GM12878 (cell line): ENCODE measurements at regions not wholly inside any gene's neighbourhood (a gene's known extent, or its start where the extent isn't known, plus 50 kb on each side); places are given as distances from the start of the nearest gene placed in this dataset.

ENCODE experiments used
- ATAC-seq: fragments of 200-7000 bp; cut with Tn5 transposase; 3 replicates; pipeline ENCODE4 v1.9.1; 2020; ENCODE audit warnings: mild to moderate bottlenecking, moderate library complexity
- BruUV-seq: library from RNA; stranded (reverse); fragments of 400-500 nt; replicated peaks from 2 replicates; lab custom pipeline; 2021; lab: Mats Ljungman, UMichigan
- CTCF ChIA-PET: fragments of 300-600 bp; sonication (Branson Sonifier 250); formaldehyde crosslinking; extraction: SDS; loops from one replicate; lab custom pipeline; 2021; ENCODE audit warnings: inconsistent platforms; lab: Yijun Ruan, JAX
- POLR2A ChIA-PET: fragments of 350-600 bp; formaldehyde crosslinking; extraction: SDS; loops from one replicate; lab custom pipeline; 2021; ENCODE audit warnings: inconsistent platforms; lab: Charles Lee
- RAD21 ChIA-PET: fragments of 300-600 bp; sonication (Branson Sonifier 250); formaldehyde crosslinking; loops from one replicate; lab custom pipeline; 2023; ENCODE audit warnings: antibody characterized with exemption; ENCODE audit not compliant: unreplicated experiment; lab: Charles Lee
- SMC1A ChIA-PET: fragments of 300-600 bp; sonication (Branson Sonifier 250); formaldehyde crosslinking; loops from one replicate; lab custom pipeline; 2023; ENCODE audit not compliant: unreplicated experiment, uncharacterized antibody; lab: Charles Lee
- DNase-seq: peaks from one replicate; pipeline ENCODE4 v3.0.0-alpha.2; 2011; ENCODE audit warnings: low read depth, low spot score
- FAIRE-seq: peaks from 3 replicates; lab custom pipeline; 2011; peaks lifted over from hg19 to GRCh38; lab: Jason Lieb, UNC
- H2AFZ ChIP-seq: 2 replicates; pipeline ENCODE4 v1.6.0; 2011; ENCODE audit warnings: low read depth, low read length, control low read depth; ENCODE audit not compliant: control insufficient read depth
- H3K27ac ChIP-seq: 2 replicates; pipeline ENCODE4 v1.5.1; 2011; ENCODE audit warnings: control low read depth; ENCODE audit not compliant: control insufficient read depth, insufficient read depth
- H3K27me3 ChIP-seq, 2 experiments: replicated peaks in 1 of 2; 2 replicates each; pipeline versions ENCODE4 v1.6.0 to v1.6.1; 2011; ENCODE audit warnings: low read length in 1 of 2; ENCODE audit not compliant: control insufficient read depth in 2 of 2, insufficient read depth in 2 of 2
- H3K36me3 ChIP-seq, 2 experiments: 2 replicates each; pipeline ENCODE4 v1.5.1; 2011; ENCODE audit warnings: low read length in 1 of 2; ENCODE audit not compliant: control insufficient read depth in 2 of 2, insufficient read depth in 2 of 2
- H3K4me1 ChIP-seq: 2 replicates; pipeline ENCODE4 v1.6.1; 2011; ENCODE audit warnings: mild to moderate bottlenecking, low read length, moderate library complexity, mixed read lengths; ENCODE audit not compliant: control insufficient read depth, insufficient read depth
- H3K4me2 ChIP-seq: 2 replicates; pipeline ENCODE4 v1.6.0; 2011; ENCODE audit warnings: control low read depth; ENCODE audit not compliant: control insufficient read depth, insufficient read depth
- H3K4me3 ChIP-seq: fragments of 200-600 bp; sonication (generic); 2 replicates; pipeline ENCODE4 v1.5.1; 2016
- H3K79me2 ChIP-seq: 2 replicates; pipeline ENCODE4 v1.6.0; 2011; ENCODE audit warnings: low read length; ENCODE audit not compliant: control insufficient read depth, insufficient read depth
- H3K9ac ChIP-seq: 2 replicates; pipeline ENCODE4 v1.8.0; 2011; ENCODE audit warnings: low read length, control low read depth, mixed read lengths; ENCODE audit not compliant: control insufficient read depth, insufficient read depth
- H3K9me3 ChIP-seq: replicated peaks from 3 replicates; pipeline ENCODE4 v1.5.1; 2011; ENCODE audit warnings: mild to moderate bottlenecking, low read length; ENCODE audit not compliant: control insufficient read depth, insufficient read depth
- H4K20me1 ChIP-seq: 2 replicates; pipeline ENCODE4 v1.6.0; 2011; ENCODE audit not compliant: control insufficient read depth, insufficient read depth
- BACH1 ChIP-seq: fragments of 450-650 bp; IDR thresholded peaks from 2 replicates; pipeline ENCODE4 v1.6.1; 2017; ENCODE audit warnings: mild to moderate bottlenecking, borderline replicate concordance
- BCL3 ChIP-seq: IDR thresholded peaks from 2 replicates; pipeline ENCODE4 v1.6.1; 2011; ENCODE audit warnings: borderline replicate concordance, low read depth, mild to moderate bottlenecking, moderate library complexity, low read length; ENCODE audit not compliant: insufficient read depth, poor library complexity, severe bottlenecking
- HSF1 ChIP-seq: fragments of 150-350 bp; IDR thresholded peaks from 2 replicates; pipeline ENCODE4 v1.6.1; 2014; ENCODE audit warnings: mild to moderate bottlenecking, low read depth, low read length
- KAT2A ChIP-seq: conservative IDR thresholded peaks from 2 replicates; pipeline ENCODE4 v1.6.1; 2011; ENCODE audit warnings: low read depth, low read length; ENCODE audit not compliant: control insufficient read depth
- SMAD1 ChIP-seq: fragments of 450-650 bp; IDR thresholded peaks from 2 replicates; pipeline ENCODE4 v1.6.1; 2018; ENCODE audit warnings: mild to moderate bottlenecking, low read depth; ENCODE audit not compliant: partially characterized antibody
- SPI1 ChIP-seq: IDR thresholded peaks from 2 replicates; pipeline ENCODE4 v1.6.1; 2011; ENCODE audit warnings: low read depth, mild to moderate bottlenecking, low read length, moderate library complexity, borderline replicate concordance; ENCODE audit not compliant: insufficient read depth
- WRNIP1 ChIP-seq: IDR thresholded peaks from 2 replicates; pipeline ENCODE4 v1.6.1; 2011; ENCODE audit warnings: low read depth, low read length, improper control_type of control experiment, borderline replicate concordance
- ZNF274 ChIP-seq: IDR thresholded peaks from one replicate; pipeline ENCODE4 v1.8.0; 2011; ENCODE audit not compliant: insufficient read length, insufficient read depth
- WGBS: methylation state at CpG from one replicate; pipeline ENCODE4 v1.1.6; 2016; ENCODE audit warnings: low lambda C conversion rate; ENCODE audit not compliant: insufficient replicate concordance, insufficient coverage; ENCODE audit errors: missing lambda C conversion rate; 5-methylcytosine and 5-hydroxymethylcytosine counted together
- in situ Hi-C: fragments of 300-500 bp; cut with MboI; formaldehyde crosslinking; loops from 9 replicates; pipeline ENCODE4 v1.14.3; 2018; ENCODE audit warnings: mixed read lengths
- intact Hi-C: fragments of 100-400 bp; cut with micrococcal nuclease; formaldehyde crosslinking; loops from one replicate; pipeline ENCODE4 v1.14.2; 2022; ENCODE audit not compliant: unreplicated experiment
- TF ChIP-seq, protein P1 (sequence below): fragments of 450-650 bp; IDR thresholded peaks from 2 replicates; pipeline ENCODE4 v1.6.1; 2017; ENCODE audit warnings: borderline replicate concordance

DNA sequence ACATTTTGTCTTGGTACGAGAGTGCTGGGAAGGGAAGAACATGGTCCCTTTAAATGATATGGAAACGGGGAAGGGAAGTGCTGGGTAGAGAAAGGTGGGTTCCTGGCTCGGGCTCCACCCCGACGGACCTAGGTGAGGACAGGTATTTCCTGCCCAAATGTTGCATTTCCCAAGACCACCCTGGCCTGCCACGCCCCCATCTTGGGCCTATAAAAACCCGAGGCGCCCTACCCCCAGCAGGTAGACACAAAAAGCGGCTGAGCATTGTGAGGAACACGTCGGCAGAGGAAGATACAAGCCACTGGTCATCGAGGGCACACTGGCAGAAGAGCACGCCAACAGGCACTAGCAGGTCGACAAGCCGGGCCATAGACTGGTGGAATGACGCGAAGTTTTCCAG, 99.4 kb downstream of the AASDHPPT start:
- Histone ChIP-seq H3K27ac (no peak overlapping the region), H3K4me3 (no peak overlapping the region), H4K20me1 (no peaks in the 10 kb centered on the region), H3K36me3 (no peaks in the 10 kb centered on the region), H3K9ac (no peak overlapping the region), H3K79me2 (no peaks in the 10 kb centered on the region), H3K27me3 (no peaks in the 10 kb centered on the region), H3K4me1 (no peaks in the 10 kb centered on the region), H3K9me3 (no peaks in the 10 kb centered on the region), H3K4me2 (no peak overlapping the region), H2AFZ (no peak overlapping the region)
- ChIA-PET CTCF (no interaction called here), POLR2A (no interaction called here), RAD21 (no interaction called here), SMC1A (no interaction called here)
- BruUV-seq = no TSS peak
- FAIRE-seq (no peak), ATAC-seq (no peak), DNase-seq (no peak)
- TF ChIP-seq, protein P1, sequence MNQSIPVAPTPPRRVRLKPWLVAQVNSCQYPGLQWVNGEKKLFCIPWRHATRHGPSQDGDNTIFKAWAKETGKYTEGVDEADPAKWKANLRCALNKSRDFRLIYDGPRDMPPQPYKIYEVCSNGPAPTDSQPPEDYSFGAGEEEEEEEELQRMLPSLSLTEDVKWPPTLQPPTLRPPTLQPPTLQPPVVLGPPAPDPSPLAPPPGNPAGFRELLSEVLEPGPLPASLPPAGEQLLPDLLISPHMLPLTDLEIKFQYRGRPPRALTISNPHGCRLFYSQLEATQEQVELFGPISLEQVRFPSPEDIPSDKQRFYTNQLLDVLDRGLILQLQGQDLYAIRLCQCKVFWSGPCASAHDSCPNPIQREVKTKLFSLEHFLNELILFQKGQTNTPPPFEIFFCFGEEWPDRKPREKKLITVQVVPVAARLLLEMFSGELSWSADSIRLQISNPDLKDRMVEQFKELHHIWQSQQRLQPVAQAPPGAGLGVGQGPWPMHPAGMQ = no peak
- TF ChIP-seq HSF1 (no peak), BCL3 (no peak), SPI1 (no peak), BACH1 (no peak), KAT2A (no peak), ZNF274 (no peak), SMAD1 (no peak), WRNIP1 (no peak)
- in situ Hi-C loops (no loop called here), intact Hi-C loops (no loop called here)
- WGBS = 49% methylated on average over 17 of the region's 17 CpGs
